Fibroblast of peridontal ligament (primary cell): ENCODE measurements at regions not wholly inside any gene's neighbourhood (a gene's known extent, or its start where the extent isn't known, plus 50 kb on each side); places are given as distances from the start of the nearest gene placed in this dataset.

Experiments
- DNase-seq: peaks from one replicate; pipeline ENCODE4 v3.0.0-alpha.2; 2010; ENCODE audit errors: extremely low read depth

DNA sequence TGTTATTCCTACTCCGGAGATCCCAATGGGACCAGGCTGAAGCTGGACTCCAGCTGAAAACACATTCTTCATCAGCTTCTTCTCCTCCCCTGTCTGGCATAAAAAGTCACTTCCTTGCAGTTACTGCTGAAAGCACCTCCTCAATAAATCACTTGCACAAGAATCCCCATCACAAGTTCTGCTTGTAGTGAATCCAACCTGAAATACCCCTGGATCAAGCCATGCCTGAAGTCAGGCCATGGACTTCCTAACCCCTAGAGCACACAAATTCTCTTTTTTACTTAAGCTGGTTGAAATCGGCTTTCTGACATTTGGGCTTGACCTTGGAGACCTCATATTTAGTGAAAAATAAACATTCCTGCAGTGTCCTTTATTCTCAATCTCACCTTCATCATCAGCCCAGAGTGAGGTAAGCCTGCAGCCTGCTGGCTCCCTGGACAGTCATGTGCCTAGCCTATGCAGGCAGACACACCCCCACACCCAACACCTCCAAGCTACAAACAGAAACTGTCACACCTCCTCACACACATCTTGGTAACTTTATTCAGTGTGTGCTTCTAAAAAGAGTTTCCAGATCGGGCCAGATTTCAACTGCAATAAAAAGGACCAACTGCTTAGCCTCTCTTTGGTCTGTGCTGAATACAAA, 51.5 kb upstream of the PTPRT start:
- DNase-seq, result no peak
